GM10266 (cell line): ENCODE measurements at regions not wholly inside any gene's neighbourhood (a gene's known extent, or its start where the extent isn't known, plus 50 kb on each side); places are given as distances from the start of the nearest gene placed in this dataset.

ENCODE experiments used
- DNase-seq: peaks from one replicate; pipeline ENCODE4 v3.0.0; 2012; ENCODE audit errors: extremely low spot score
- CTCF ChIP-seq: IDR thresholded peaks from 2 replicates; pipeline ENCODE4 v1.5.1; 2012; ENCODE audit warnings: mild to moderate bottlenecking, low read depth; ENCODE audit not compliant: control insufficient read depth, insufficient read depth; ENCODE audit errors: missing control alignments

DNA sequence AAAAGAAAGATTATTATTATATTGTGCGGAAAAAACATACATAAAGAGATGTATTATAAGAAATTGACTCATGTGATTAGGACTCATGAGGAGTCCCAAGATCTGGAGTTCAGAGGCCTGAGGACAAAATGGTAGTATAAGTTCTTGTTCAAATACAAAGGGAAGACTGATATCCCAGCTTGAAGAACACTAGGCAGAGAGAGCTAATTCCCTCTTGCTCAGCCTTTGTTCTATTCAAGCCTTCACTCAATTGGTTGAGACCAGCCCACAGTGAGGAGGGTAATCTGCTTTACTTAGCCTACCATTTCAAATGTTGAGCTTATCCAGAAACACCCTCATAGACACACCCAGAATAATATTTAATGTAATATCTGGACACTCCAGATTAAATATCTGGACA is 1683.8 kb downstream of the REEP3 start:
- no peak for DNase-seq
- no peak for TF ChIP-seq CTCF

GRCh38 chr10:65213170-65213569 is 1692.0 kb downstream of the REEP3 start:
- TF ChIP-seq CTCF: no peak

DNA sequence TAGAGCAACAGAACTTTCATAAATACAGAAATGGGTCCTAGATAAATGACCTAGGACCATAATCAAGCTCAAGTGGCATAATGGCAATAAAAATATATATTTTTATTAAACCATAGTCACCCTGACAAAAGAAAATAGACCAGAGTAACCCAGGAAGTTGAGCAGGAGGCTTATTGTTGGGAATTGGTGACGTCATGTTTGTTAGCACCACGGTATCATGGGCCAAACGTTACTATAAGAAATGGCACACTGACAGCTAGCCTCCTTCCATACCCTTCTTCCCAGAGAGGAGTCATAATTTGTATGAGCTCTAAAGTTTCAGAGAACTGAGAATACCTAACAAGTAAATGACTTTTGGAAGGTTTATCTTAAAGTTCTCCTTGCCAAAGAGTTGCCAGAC is 1698.2 kb downstream of the REEP3 start:
- no peak for TF ChIP-seq CTCF
- DNase-seq: no peak

More at GRCh38 chr10:65213170-65213569, 1692.0 kb downstream of the REEP3 start:
- DNase-seq: no peak

- no peak for TF ChIP-seq CTCF
- DNase-seq: no peak
Observed at GRCh38 chr10:65231148-65231547, 1694.7 kb upstream of the LRRTM3 start.

DNA sequence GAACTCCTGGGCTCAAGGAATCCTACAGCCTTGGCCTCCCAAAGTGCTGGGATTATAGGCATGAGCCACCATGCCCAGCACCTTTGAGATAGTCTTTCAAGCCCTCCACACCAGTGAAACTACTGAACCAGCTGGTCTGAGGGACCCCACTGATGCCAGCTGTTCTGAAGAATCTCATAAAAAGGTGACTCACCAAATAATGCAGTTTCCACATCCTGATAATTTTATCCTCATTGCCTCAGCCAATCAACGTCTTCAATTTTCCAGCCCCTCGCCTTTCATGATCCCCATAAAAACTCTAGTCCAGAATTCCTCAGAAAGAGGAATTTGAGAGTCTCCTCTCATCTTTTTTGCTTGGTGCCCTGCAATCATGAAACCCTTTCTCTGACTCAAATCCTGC is 1691.6 kb upstream of the LRRTM3 start:
- DNase-seq: no peak
- TF ChIP-seq CTCF: no peak

GRCh38 chr10:65235266-65235665 is 1690.6 kb upstream of the LRRTM3 start:
- no peak for TF ChIP-seq CTCF

GRCh38 chr10:65235846-65236245 is 1690.0 kb upstream of the LRRTM3 start:
- TF ChIP-seq CTCF: no peak

More at GRCh38 chr10:65235266-65235665, 1690.6 kb upstream of the LRRTM3 start:
- DNase-seq: no peak

More at GRCh38 chr10:65235846-65236245, 1690.0 kb upstream of the LRRTM3 start:
- DNase-seq: no peak
